ENCODE measurements at regions not wholly inside any gene's neighbourhood (a gene's known extent, or its start where the extent isn't known, plus 50 kb on each side); places are given as distances from the start of the nearest gene placed in this dataset.

DNA sequence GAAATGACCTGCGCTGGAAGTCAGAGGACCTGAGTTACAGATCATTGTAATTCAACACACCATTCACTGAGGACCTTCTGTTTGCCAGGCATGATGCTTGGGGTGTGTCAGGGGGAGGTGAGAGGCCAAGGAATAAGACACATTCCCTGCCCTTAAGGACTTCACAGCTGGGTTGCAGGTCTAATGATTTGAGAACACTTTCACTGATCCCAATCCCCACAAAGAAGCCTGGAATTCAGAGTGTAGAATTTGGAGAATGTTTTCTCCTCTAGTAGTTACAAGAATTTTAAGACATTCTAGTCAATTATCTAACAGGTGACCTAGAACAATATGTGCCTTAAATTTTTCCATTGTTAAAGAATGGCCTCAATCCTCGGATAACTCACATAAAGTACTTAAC lies 322.4 kb downstream of the TNS1 start:
- H3K9ac ChIP-seq = no peak overlapping the region
- H3F3A ChIP-seq (replicated peaks; ENCODE audit: insufficient read depth) = no peaks in the 10 kb centered on the region
- H3K4me1 ChIP-seq (ENCODE audit: control insufficient read depth in 1 of 2, insufficient read depth in 2 of 2, low read depth in 1 of 2, low read length in 1 of 2) = no peaks in the 10 kb centered on the region
- TF ChIP-seq, protein P1, sequence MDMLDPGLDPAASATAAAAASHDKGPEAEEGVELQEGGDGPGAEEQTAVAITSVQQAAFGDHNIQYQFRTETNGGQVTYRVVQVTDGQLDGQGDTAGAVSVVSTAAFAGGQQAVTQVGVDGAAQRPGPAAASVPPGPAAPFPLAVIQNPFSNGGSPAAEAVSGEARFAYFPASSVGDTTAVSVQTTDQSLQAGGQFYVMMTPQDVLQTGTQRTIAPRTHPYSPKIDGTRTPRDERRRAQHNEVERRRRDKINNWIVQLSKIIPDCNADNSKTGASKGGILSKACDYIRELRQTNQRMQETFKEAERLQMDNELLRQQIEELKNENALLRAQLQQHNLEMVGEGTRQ (IDR thresholded peaks at IDR 0.05; ENCODE audit: borderline replicate concordance, low read depth, low read length) = no peak
- TF ChIP-seq JUND (IDR thresholded peaks at IDR 0.05) (no peak), RFX5 (IDR thresholded peaks at IDR 0.05; ENCODE audit: low read length) (no peak), GATA2 (CRISPR knock-in tag; IDR thresholded peaks at IDR 0.05) (no peak), RXRA (IDR thresholded peaks at IDR 0.05; ENCODE audit: borderline replicate concordance, low read depth) (no peak), GABPA (IDR thresholded peaks at IDR 0.05; ENCODE audit: low read depth) (no peak), YY1 (IDR thresholded peaks at IDR 0.05; ENCODE audit: low read depth) (no peak), MEF2A (IDR thresholded peaks at IDR 0.05; ENCODE audit: borderline replicate concordance, low read depth) (no peak), TEAD4 (IDR thresholded peaks at IDR 0.05; ENCODE audit: borderline replicate concordance, insufficient read depth) (no peak), RAD21 (IDR thresholded peaks at IDR 0.05; ENCODE audit: low read length) (no peak), NFIC (IDR thresholded peaks at IDR 0.05; ENCODE audit: borderline replicate concordance) (no peak), POLR2AphosphoS5 (IDR thresholded peaks at IDR 0.05; ENCODE audit: low read depth, low read length) (no peak), FOXM1 (IDR thresholded peaks at IDR 0.05; ENCODE audit: low read depth) (no peak), CHD2 (IDR thresholded peaks at IDR 0.05; ENCODE audit: low read length, partially characterized antibody) (no peak), MXI1 (IDR thresholded peaks at IDR 0.05; ENCODE audit: low read depth, low read length) (no peak)
- TF ChIP-seq, protein P2, sequence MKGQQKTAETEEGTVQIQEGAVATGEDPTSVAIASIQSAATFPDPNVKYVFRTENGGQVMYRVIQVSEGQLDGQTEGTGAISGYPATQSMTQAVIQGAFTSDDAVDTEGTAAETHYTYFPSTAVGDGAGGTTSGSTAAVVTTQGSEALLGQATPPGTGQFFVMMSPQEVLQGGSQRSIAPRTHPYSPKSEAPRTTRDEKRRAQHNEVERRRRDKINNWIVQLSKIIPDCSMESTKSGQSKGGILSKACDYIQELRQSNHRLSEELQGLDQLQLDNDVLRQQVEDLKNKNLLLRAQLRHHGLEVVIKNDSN (IDR thresholded peaks at IDR 0.05; ENCODE audit: borderline replicate concordance, low read depth) = no peak
- TF ChIP-seq, protein P3, sequence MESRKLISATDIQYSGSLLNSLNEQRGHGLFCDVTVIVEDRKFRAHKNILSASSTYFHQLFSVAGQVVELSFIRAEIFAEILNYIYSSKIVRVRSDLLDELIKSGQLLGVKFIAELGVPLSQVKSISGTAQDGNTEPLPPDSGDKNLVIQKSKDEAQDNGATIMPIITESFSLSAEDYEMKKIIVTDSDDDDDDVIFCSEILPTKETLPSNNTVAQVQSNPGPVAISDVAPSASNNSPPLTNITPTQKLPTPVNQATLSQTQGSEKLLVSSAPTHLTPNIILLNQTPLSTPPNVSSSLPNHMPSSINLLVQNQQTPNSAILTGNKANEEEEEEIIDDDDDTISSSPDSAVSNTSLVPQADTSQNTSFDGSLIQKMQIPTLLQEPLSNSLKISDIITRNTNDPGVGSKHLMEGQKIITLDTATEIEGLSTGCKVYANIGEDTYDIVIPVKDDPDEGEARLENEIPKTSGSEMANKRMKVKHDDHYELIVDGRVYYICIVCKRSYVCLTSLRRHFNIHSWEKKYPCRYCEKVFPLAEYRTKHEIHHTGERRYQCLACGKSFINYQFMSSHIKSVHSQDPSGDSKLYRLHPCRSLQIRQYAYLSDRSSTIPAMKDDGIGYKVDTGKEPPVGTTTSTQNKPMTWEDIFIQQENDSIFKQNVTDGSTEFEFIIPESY (IDR thresholded peaks at IDR 0.05; ENCODE audit: borderline replicate concordance, low read depth) = no peak
- TF ChIP-seq, protein P4, sequence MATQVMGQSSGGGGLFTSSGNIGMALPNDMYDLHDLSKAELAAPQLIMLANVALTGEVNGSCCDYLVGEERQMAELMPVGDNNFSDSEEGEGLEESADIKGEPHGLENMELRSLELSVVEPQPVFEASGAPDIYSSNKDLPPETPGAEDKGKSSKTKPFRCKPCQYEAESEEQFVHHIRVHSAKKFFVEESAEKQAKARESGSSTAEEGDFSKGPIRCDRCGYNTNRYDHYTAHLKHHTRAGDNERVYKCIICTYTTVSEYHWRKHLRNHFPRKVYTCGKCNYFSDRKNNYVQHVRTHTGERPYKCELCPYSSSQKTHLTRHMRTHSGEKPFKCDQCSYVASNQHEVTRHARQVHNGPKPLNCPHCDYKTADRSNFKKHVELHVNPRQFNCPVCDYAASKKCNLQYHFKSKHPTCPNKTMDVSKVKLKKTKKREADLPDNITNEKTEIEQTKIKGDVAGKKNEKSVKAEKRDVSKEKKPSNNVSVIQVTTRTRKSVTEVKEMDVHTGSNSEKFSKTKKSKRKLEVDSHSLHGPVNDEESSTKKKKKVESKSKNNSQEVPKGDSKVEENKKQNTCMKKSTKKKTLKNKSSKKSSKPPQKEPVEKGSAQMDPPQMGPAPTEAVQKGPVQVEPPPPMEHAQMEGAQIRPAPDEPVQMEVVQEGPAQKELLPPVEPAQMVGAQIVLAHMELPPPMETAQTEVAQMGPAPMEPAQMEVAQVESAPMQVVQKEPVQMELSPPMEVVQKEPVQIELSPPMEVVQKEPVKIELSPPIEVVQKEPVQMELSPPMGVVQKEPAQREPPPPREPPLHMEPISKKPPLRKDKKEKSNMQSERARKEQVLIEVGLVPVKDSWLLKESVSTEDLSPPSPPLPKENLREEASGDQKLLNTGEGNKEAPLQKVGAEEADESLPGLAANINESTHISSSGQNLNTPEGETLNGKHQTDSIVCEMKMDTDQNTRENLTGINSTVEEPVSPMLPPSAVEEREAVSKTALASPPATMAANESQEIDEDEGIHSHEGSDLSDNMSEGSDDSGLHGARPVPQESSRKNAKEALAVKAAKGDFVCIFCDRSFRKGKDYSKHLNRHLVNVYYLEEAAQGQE (IDR thresholded peaks at IDR 0.05; ENCODE audit: low read depth, low read length) = no peak
- no peaks in the 10 kb centered on the region for H4K20me1 ChIP-seq (ENCODE audit: insufficient read depth)
- H3K27ac ChIP-seq (ENCODE audit: low read depth in 2 of 2, low read length in 1 of 2) = no peak overlapping the region
- no peak overlapping the region for H3K4me2 ChIP-seq
- H3K9me2 ChIP-seq = no peaks in the 10 kb centered on the region
- no peaks in the 10 kb centered on the region for H3K79me2 ChIP-seq (ENCODE audit: insufficient read depth)
- no peak overlapping the region for H2AFZ ChIP-seq (ENCODE audit: low read depth)
- CTCF ChIA-PET = no interaction called here
- no peaks in the 10 kb centered on the region for H3K27me3 ChIP-seq (ENCODE audit: insufficient read depth)
- H3K36me3 ChIP-seq (replicated peaks in 1 of 2; ENCODE audit: control insufficient read depth in 1 of 2, insufficient read depth in 2 of 2, low read length in 1 of 2) = no peaks in the 10 kb centered on the region
- POLR2A ChIA-PET = no interaction called here
- DNase-seq = no peak
- no peak overlapping the region for H3K4me3 ChIP-seq (ENCODE audit: low read depth in 2 of 2, low read length in 1 of 2)
- WGBS (ENCODE audit: low lambda C conversion rate) = 64% methylated on average over 2 of the region's 2 CpGs
- H3K9me3 ChIP-seq = no peaks in the 10 kb centered on the region
